ENCODE measurements at regions not wholly inside any gene's neighbourhood (a gene's known extent, or its start where the extent isn't known, plus 50 kb on each side); places are given as distances from the start of the nearest gene placed in this dataset.
"Not testable (repeated sequence)": the region's sequence is repeated elsewhere in the genome, so short reads cannot be mapped to it uniquely, and the experiment has no call there.

GRCh38 chr9:85142496-85142911 lies 473.0 kb downstream of the NTRK2 start:
- no peak for DNase-seq

GRCh38 chr9:85137696-85138095 lies 468.2 kb downstream of the NTRK2 start:
- no peak for DNase-seq

- DNase-seq, result no peak
These were observed 467.5 kb downstream of the NTRK2 start for GRCh38 chr9:85136987-85137386.

- no peak for DNase-seq
These were observed 467.0 kb downstream of the NTRK2 start for GRCh38 chr9:85136507-85136906.

- DNase-seq, result no peak
These were observed 461.2 kb downstream of the NTRK2 start for GRCh38 chr9:85130764-85131163.

- DNase-seq, result no peak
These were observed 460.7 kb downstream of the NTRK2 start for GRCh38 chr9:85130260-85130659.

- DNase-seq, result no peak
These were observed 460.0 kb downstream of the NTRK2 start for GRCh38 chr9:85129514-85129913.

- no peak for DNase-seq
These were observed 449.6 kb downstream of the NTRK2 start for GRCh38 chr9:85118990-85119755.

- DNase-seq, result no peak
These were observed 448.3 kb downstream of the NTRK2 start for GRCh38 chr9:85117831-85118230.

GRCh38 chr9:85115473-85115872 lies 445.9 kb downstream of the NTRK2 start:
- DNase-seq, result no peak

GRCh38 chr9:85114799-85115198 lies 445.3 kb downstream of the NTRK2 start:
- no peak for DNase-seq

GRCh38 chr9:85112933-85113418 lies 443.4 kb downstream of the NTRK2 start:
- DNase-seq, result no peak

- no peak for DNase-seq
These were observed 442.9 kb downstream of the NTRK2 start for GRCh38 chr9:85112391-85112790.

GRCh38 chr9:85108746-85109145 lies 439.2 kb downstream of the NTRK2 start:
- DNase-seq, result no peak

GRCh38 chr9:85108229-85108628 lies 438.7 kb downstream of the NTRK2 start:
- no peak for DNase-seq

- DNase-seq, result no peak
These were observed 419.9 kb downstream of the NTRK2 start for GRCh38 chr9:85089188-85089969.

- DNase-seq, result no peak
These were observed 412.4 kb downstream of the NTRK2 start for GRCh38 chr9:85081963-85082362.

- no peak for DNase-seq
These were observed 409.8 kb downstream of the NTRK2 start for GRCh38 chr9:85079349-85079748.

GRCh38 chr9:85077944-85078343 lies 408.4 kb downstream of the NTRK2 start:
- no peak for DNase-seq

GRCh38 chr9:85077146-85077545 lies 407.6 kb downstream of the NTRK2 start:
- DNase-seq, result not testable (repeated sequence)
